ENCODE measurements at regions not wholly inside any gene's neighbourhood (a gene's known extent, or its start where the extent isn't known, plus 50 kb on each side); places are given as distances from the start of the nearest gene placed in this dataset.

GRCh38 chr20:62591122-62591468 lies 51.2 kb upstream of the SLCO4A1 start:
- TF ChIP-seq POLR2AphosphoS5 (IDR thresholded peaks at IDR 0.05) = no peak
- TF ChIP-seq POLR2A (IDR thresholded peaks at IDR 0.05) = no peak
- TF ChIP-seq CTCF (IDR thresholded peaks at IDR 0.05) = no peak
- TF ChIP-seq EP300 (IDR thresholded peaks at IDR 0.05; ENCODE audit: low read depth) = no peak
